Endodermal cell (in vitro differentiated cells): ENCODE measurements at regions not wholly inside any gene's neighbourhood (a gene's known extent, or its start where the extent isn't known, plus 50 kb on each side); places are given as distances from the start of the nearest gene placed in this dataset.

Experiments used
- DNase-seq: peaks from one replicate; pipeline ENCODE4 v3.0.0-alpha.2; 2017
- H3K27ac ChIP-seq: 2 replicates; pipeline ENCODE4 v1.5.1; 2013; ENCODE audit warnings: mild to moderate bottlenecking, low read depth, low read length, moderate library complexity
- H3K27me3 ChIP-seq: 2 replicates; pipeline ENCODE4 v1.6.1; 2013; ENCODE audit warnings: mild to moderate bottlenecking, low read length, moderate library complexity; ENCODE audit not compliant: insufficient read depth, control insufficient read depth, poor library complexity, severe bottlenecking
- H3K36me3 ChIP-seq: 2 replicates; pipeline ENCODE4 v1.7.0; 2013; ENCODE audit warnings: mild to moderate bottlenecking, low read length, moderate library complexity; ENCODE audit not compliant: control insufficient read depth, insufficient read depth
- H3K4me1 ChIP-seq: one replicate; pipeline ENCODE4 v1.7.0; 2013; ENCODE audit warnings: low read length; ENCODE audit not compliant: control insufficient read depth, insufficient read depth
- H3K4me3 ChIP-seq: 2 replicates; pipeline ENCODE4 v1.5.1; 2013; ENCODE audit warnings: mild to moderate bottlenecking, low read length, moderate library complexity
- H3K9ac ChIP-seq: 2 replicates; pipeline ENCODE4 v1.6.1; 2013; ENCODE audit warnings: mild to moderate bottlenecking, low read length, moderate library complexity; ENCODE audit not compliant: poor library complexity, severe bottlenecking; ENCODE audit errors: extremely low read depth
- H3K9me3 ChIP-seq: 2 replicates; pipeline ENCODE4 v1.6.1; 2013; ENCODE audit warnings: mild to moderate bottlenecking, low read length, moderate library complexity; ENCODE audit not compliant: control insufficient read depth
- H3K27ac Mint-ChIP-seq: 2 replicates; pipeline ENCODE4 v1.8.0; 2020; ENCODE audit warnings: mixed read lengths
- H3K27me3 Mint-ChIP-seq: 2 replicates; pipeline ENCODE4 v1.8.0; 2021; ENCODE audit warnings: mild to moderate bottlenecking, mixed read lengths; ENCODE audit not compliant: insufficient read depth
- H3K36me3 Mint-ChIP-seq: 2 replicates; pipeline ENCODE4 v1.8.0; 2020; ENCODE audit warnings: low read depth, mixed read lengths
- H3K4me1 Mint-ChIP-seq: 2 replicates; pipeline ENCODE4 v1.8.0; 2020; ENCODE audit warnings: mixed read lengths
- H3K4me3 Mint-ChIP-seq: 2 replicates; pipeline ENCODE4 v1.8.0; 2020; ENCODE audit warnings: mild to moderate bottlenecking, moderate library complexity, mixed read lengths
- H3K9me3 Mint-ChIP-seq: 2 replicates; pipeline ENCODE4 v1.8.0; 2020; ENCODE audit warnings: mild to moderate bottlenecking, mixed read lengths
- CTCF ChIP-seq: fragments of 200-600 bp; sonication (generic); conservative IDR thresholded peaks from 2 replicates; pipeline ENCODE4 v1.5.0; 2021; ENCODE audit warnings: antibody characterized with exemption, mild to moderate bottlenecking
- WGBS, 2 experiments: methylation state at CpG; one replicate each; pipeline versions ENCODE4 v1.1.5 to v1.1.7; 2013; ENCODE audit warnings: missing lambda C conversion rate in 2 of 2, mixed read lengths in 1 of 2; ENCODE audit not compliant: insufficient coverage in 1 of 2, insufficient read length in 1 of 2; 5-methylcytosine and 5-hydroxymethylcytosine counted together

DNA sequence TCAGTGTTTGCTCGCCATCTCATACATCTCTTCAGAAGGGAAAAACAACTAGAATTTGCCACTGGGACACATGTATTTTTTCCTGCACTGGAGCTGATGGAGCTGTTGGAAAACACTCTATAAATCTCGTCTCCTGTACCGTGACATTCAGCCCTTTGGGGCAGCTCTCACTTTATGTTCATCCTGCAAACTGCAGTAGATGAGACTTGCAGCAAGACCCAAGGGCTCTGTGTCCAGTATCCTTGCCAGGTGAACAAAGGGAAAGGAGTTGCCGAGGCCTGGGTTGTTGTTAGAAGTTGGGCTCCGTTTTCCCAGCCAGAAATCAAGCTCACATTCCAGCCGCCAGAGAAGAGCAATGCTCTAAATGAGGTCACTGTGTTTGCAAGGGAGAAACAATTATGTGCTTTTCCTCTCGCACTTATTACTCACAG, 285.1 kb downstream of the SLC4A3 start:
- WGBS, 2 experiments: 73 to 84% methylated on average over 6 to 7 of the region's 7 CpGs
- peaks cover 6% of the 10 kb centered on the region for H3K4me1 ChIP-seq
- Mint-ChIP-seq H3K27me3 (peaks cover 79% of the 10 kb centered on the region), H3K27ac (no peak overlapping the region), H3K9me3 (no peaks in the 10 kb centered on the region), H3K4me3 (no peak overlapping the region), H3K4me1 (peaks cover 28% of the 10 kb centered on the region), H3K36me3 (no peaks in the 10 kb centered on the region)
- no peak for DNase-seq
- no peak overlapping the region for H3K27ac ChIP-seq
- H3K36me3 ChIP-seq: no peaks in the 10 kb centered on the region
- H3K9ac ChIP-seq: no peak overlapping the region
- H3K27me3 ChIP-seq: peaks cover 75% of the 10 kb centered on the region
- TF ChIP-seq CTCF: no peak
- no peaks in the 10 kb centered on the region for H3K9me3 ChIP-seq
- no peak overlapping the region for H3K4me3 ChIP-seq

- WGBS, 2 experiments: 94 to 100% methylated on average over 3 to 5 of the region's 5 CpGs
- no peak overlapping the region for H3K27ac ChIP-seq
- H3K36me3 ChIP-seq: no peaks in the 10 kb centered on the region
- H3K27me3 ChIP-seq: peaks cover 88% of the 10 kb centered on the region
- H3K9ac ChIP-seq: no peak overlapping the region
- peaks cover 6% of the 10 kb centered on the region for H3K4me1 ChIP-seq
- Mint-ChIP-seq H3K27me3 (peaks cover 84% of the 10 kb centered on the region), H3K9me3 (no peaks in the 10 kb centered on the region), H3K27ac (no peak overlapping the region), H3K36me3 (no peaks in the 10 kb centered on the region), H3K4me3 (no peak overlapping the region), H3K4me1 (peaks cover 31% of the 10 kb centered on the region)
- H3K9me3 ChIP-seq: no peaks in the 10 kb centered on the region
- no peak overlapping the region for H3K4me3 ChIP-seq
- no peak for DNase-seq
- no peak for TF ChIP-seq CTCF
Measured at GRCh38 chr2:219914577-219914976, 287.1 kb downstream of the SLC4A3 start.

GRCh38 chr2:219916281-219916680, 288.9 kb downstream of the SLC4A3 start:
- no peak for DNase-seq
- peaks cover 6% of the 10 kb centered on the region for H3K4me1 ChIP-seq

More at GRCh38 chr2:219916281-219916680, 288.9 kb downstream of the SLC4A3 start:
- Histone ChIP-seq H3K9ac (no peak overlapping the region), H3K9me3 (no peaks in the 10 kb centered on the region), H3K4me3 (no peak overlapping the region), H3K27ac (no peak overlapping the region), H3K27me3 (peaks cover 92% of the 10 kb centered on the region), H3K36me3 (no peaks in the 10 kb centered on the region)
- TF ChIP-seq CTCF: no peak
- Mint-ChIP-seq H3K4me3 (no peak overlapping the region), H3K4me1 (peaks cover 32% of the 10 kb centered on the region), H3K9me3 (no peaks in the 10 kb centered on the region), H3K36me3 (no peaks in the 10 kb centered on the region), H3K27ac (no peak overlapping the region), H3K27me3 (peaks cover 86% of the 10 kb centered on the region)
- WGBS, 2 experiments: 88 to 92% methylated on average over 6 of the region's 6 CpGs
